ENCODE measurements at regions not wholly inside any gene's neighbourhood (a gene's known extent, or its start where the extent isn't known, plus 50 kb on each side); places are given as distances from the start of the nearest gene placed in this dataset.

DNA sequence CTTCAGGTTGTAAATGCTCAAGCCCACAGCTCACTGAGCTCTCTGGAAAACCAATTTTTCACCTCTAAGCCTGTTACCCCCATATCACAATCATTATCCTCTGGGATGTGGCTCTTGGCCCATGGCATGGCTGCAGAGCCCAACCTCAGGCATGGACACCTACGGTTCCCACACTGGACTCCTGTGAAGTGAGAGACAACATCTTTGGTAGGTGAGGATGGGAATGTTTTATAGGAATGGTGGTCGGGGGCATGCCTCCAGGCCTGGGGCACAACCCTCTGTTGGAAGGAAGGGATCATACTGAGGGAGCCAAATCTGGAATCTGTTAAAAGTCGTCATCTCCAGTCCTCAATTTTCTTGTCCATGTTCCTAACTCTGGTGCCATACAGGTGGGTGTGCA, 179.1 kb downstream of the FOXD2 start:
- TF ChIP-seq, protein P1, sequence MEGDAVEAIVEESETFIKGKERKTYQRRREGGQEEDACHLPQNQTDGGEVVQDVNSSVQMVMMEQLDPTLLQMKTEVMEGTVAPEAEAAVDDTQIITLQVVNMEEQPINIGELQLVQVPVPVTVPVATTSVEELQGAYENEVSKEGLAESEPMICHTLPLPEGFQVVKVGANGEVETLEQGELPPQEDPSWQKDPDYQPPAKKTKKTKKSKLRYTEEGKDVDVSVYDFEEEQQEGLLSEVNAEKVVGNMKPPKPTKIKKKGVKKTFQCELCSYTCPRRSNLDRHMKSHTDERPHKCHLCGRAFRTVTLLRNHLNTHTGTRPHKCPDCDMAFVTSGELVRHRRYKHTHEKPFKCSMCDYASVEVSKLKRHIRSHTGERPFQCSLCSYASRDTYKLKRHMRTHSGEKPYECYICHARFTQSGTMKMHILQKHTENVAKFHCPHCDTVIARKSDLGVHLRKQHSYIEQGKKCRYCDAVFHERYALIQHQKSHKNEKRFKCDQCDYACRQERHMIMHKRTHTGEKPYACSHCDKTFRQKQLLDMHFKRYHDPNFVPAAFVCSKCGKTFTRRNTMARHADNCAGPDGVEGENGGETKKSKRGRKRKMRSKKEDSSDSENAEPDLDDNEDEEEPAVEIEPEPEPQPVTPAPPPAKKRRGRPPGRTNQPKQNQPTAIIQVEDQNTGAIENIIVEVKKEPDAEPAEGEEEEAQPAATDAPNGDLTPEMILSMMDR (conservative IDR thresholded peaks at IDR 0.05; ENCODE audit: low read length) = no peak
- TF ChIP-seq EZH2phosphoT487 (IDR thresholded peaks at IDR 0.05; ENCODE audit: borderline replicate concordance) = no peak

Measured in Loucy (cell line).